Liver (tissue), 3 donors: ENCODE measurements at regions not wholly inside any gene's neighbourhood (a gene's known extent, or its start where the extent isn't known, plus 50 kb on each side); places are given as distances from the start of the nearest gene placed in this dataset.

ENCODE experiments used
- RAD21 ChIP-seq, 2 donors: IDR thresholded peaks; 2 replicates each; pipeline ENCODE4 v1.6.1; 2016; ENCODE audit warnings: antibody characterized with exemption in 2 of 2, mild to moderate bottlenecking in 2 of 2
- TAF1 ChIP-seq: conservative IDR thresholded peaks from 2 replicates; pipeline ENCODE4 v1.6.1; 2016; ENCODE audit warnings: antibody characterized with exemption, mild to moderate bottlenecking
- TF ChIP-seq, protein P1 (sequence below): fragments of 150-350 bp; IDR thresholded peaks from 2 replicates; pipeline ENCODE4 v1.5.1; 2017; ENCODE audit warnings: improper control_type of control experiment, low read depth, low read length; ENCODE audit not compliant: missing input control
- TF ChIP-seq, protein P2 (sequence below): IDR thresholded peaks from 2 replicates; pipeline ENCODE4 v1.6.1; 2016; ENCODE audit warnings: antibody characterized with exemption
- TF ChIP-seq, protein P3 (sequence below): IDR thresholded peaks from 2 replicates; pipeline ENCODE4 v1.6.1; 2016; ENCODE audit warnings: antibody characterized with exemption, mild to moderate bottlenecking
- donor health status: healthy.
- donor health status: healthy.

DNA sequence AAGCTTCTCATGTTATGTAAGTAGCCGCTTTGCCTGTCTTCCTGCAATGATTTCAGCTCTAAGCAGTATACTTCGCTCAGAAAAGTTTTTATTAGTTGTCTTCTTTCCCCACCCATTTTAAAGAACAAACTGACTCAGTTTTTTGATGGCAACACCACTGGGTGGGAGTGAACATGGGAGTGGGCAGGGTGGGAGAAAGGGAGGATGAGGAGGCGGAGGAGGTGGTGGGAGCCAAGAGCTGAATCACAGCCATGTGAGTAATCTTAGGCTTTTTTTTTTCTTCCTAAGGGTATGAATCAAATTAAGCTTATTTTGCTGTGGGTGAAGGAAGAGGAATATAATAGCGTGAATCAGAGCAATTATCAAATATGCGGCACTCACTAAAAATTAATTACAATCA, 574.3 kb upstream of the DIPK2B start:
- TF ChIP-seq, protein P1, sequence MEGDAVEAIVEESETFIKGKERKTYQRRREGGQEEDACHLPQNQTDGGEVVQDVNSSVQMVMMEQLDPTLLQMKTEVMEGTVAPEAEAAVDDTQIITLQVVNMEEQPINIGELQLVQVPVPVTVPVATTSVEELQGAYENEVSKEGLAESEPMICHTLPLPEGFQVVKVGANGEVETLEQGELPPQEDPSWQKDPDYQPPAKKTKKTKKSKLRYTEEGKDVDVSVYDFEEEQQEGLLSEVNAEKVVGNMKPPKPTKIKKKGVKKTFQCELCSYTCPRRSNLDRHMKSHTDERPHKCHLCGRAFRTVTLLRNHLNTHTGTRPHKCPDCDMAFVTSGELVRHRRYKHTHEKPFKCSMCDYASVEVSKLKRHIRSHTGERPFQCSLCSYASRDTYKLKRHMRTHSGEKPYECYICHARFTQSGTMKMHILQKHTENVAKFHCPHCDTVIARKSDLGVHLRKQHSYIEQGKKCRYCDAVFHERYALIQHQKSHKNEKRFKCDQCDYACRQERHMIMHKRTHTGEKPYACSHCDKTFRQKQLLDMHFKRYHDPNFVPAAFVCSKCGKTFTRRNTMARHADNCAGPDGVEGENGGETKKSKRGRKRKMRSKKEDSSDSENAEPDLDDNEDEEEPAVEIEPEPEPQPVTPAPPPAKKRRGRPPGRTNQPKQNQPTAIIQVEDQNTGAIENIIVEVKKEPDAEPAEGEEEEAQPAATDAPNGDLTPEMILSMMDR = no peak
- TF ChIP-seq, protein P2, sequence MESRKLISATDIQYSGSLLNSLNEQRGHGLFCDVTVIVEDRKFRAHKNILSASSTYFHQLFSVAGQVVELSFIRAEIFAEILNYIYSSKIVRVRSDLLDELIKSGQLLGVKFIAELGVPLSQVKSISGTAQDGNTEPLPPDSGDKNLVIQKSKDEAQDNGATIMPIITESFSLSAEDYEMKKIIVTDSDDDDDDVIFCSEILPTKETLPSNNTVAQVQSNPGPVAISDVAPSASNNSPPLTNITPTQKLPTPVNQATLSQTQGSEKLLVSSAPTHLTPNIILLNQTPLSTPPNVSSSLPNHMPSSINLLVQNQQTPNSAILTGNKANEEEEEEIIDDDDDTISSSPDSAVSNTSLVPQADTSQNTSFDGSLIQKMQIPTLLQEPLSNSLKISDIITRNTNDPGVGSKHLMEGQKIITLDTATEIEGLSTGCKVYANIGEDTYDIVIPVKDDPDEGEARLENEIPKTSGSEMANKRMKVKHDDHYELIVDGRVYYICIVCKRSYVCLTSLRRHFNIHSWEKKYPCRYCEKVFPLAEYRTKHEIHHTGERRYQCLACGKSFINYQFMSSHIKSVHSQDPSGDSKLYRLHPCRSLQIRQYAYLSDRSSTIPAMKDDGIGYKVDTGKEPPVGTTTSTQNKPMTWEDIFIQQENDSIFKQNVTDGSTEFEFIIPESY = no peak
- TF ChIP-seq, protein P3, sequence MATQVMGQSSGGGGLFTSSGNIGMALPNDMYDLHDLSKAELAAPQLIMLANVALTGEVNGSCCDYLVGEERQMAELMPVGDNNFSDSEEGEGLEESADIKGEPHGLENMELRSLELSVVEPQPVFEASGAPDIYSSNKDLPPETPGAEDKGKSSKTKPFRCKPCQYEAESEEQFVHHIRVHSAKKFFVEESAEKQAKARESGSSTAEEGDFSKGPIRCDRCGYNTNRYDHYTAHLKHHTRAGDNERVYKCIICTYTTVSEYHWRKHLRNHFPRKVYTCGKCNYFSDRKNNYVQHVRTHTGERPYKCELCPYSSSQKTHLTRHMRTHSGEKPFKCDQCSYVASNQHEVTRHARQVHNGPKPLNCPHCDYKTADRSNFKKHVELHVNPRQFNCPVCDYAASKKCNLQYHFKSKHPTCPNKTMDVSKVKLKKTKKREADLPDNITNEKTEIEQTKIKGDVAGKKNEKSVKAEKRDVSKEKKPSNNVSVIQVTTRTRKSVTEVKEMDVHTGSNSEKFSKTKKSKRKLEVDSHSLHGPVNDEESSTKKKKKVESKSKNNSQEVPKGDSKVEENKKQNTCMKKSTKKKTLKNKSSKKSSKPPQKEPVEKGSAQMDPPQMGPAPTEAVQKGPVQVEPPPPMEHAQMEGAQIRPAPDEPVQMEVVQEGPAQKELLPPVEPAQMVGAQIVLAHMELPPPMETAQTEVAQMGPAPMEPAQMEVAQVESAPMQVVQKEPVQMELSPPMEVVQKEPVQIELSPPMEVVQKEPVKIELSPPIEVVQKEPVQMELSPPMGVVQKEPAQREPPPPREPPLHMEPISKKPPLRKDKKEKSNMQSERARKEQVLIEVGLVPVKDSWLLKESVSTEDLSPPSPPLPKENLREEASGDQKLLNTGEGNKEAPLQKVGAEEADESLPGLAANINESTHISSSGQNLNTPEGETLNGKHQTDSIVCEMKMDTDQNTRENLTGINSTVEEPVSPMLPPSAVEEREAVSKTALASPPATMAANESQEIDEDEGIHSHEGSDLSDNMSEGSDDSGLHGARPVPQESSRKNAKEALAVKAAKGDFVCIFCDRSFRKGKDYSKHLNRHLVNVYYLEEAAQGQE = no peak
- TF ChIP-seq RAD21 (IDR thresholded peaks at IDR 0.05) (no peak), TAF1 (no peak)
